ENCODE measurements at regions not wholly inside any gene's neighbourhood (a gene's known extent, or its start where the extent isn't known, plus 50 kb on each side); places are given as distances from the start of the nearest gene placed in this dataset.

DNA sequence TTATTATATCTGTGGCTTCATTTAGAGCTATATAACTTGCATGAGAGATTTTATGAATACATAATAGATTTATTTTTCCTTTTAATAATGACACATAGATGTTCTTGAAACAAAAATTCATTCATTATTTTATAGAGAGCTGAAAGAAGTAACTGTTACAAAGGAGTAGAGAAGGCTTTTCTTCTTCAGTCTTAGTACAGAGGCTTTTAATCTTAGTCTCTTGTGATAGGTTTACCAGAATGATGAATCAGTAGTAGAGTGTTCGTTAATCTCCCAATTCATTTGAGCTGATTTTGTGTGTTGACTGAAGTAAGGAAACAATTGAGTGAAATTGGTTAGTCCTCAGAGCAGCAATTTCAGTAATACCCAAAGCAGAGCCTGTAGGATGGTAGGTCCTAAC lies 1284.1 kb upstream of the ACO1 start:
- Mint-ChIP-seq H3K27ac (no peak overlapping the region), H3K27me3 (ENCODE audit: low read depth) (no peaks in the 10 kb centered on the region), H3K4me1 (no peaks in the 10 kb centered on the region), H3K36me3 (ENCODE audit: low read depth) (no peaks in the 10 kb centered on the region), H3K4me3 (no peak overlapping the region), H3K9me3 (no peaks in the 10 kb centered on the region)
- TF ChIP-seq, protein P1, sequence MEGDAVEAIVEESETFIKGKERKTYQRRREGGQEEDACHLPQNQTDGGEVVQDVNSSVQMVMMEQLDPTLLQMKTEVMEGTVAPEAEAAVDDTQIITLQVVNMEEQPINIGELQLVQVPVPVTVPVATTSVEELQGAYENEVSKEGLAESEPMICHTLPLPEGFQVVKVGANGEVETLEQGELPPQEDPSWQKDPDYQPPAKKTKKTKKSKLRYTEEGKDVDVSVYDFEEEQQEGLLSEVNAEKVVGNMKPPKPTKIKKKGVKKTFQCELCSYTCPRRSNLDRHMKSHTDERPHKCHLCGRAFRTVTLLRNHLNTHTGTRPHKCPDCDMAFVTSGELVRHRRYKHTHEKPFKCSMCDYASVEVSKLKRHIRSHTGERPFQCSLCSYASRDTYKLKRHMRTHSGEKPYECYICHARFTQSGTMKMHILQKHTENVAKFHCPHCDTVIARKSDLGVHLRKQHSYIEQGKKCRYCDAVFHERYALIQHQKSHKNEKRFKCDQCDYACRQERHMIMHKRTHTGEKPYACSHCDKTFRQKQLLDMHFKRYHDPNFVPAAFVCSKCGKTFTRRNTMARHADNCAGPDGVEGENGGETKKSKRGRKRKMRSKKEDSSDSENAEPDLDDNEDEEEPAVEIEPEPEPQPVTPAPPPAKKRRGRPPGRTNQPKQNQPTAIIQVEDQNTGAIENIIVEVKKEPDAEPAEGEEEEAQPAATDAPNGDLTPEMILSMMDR (IDR thresholded peaks at IDR 0.05; ENCODE audit: unreplicated experiment in 3 of 3) = no peak

DNA sequence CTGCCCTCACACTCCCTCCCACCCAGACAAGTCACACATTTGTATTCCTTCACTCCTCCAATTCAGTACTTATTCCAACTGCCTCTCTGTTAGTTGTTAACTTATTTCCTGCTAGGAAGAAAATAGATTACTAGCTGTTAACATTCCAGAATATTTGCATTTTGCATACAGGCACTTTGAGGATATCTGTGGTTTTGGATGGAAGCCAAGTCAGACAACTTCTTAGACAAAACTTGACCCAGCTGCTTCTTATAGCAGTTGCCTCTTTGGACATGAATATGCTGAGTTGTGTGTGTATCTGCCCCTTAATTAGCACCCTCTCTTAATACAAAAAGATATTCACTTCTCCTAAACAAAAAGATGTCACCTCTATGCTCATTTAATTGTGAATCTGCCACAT lies 1280.6 kb upstream of the ACO1 start:
- TF ChIP-seq, protein P1 (IDR thresholded peaks at IDR 0.05; ENCODE audit: unreplicated experiment in 3 of 3) = no peak
- H3K4me1 Mint-ChIP-seq = no peaks in the 10 kb centered on the region
- H3K27me3 Mint-ChIP-seq (ENCODE audit: low read depth) = no peaks in the 10 kb centered on the region
- H3K4me3 Mint-ChIP-seq = no peak overlapping the region
- no peaks in the 10 kb centered on the region for H3K36me3 Mint-ChIP-seq (ENCODE audit: low read depth)
- H3K9me3 Mint-ChIP-seq = no peaks in the 10 kb centered on the region
- H3K27ac Mint-ChIP-seq = no peak overlapping the region

DNA sequence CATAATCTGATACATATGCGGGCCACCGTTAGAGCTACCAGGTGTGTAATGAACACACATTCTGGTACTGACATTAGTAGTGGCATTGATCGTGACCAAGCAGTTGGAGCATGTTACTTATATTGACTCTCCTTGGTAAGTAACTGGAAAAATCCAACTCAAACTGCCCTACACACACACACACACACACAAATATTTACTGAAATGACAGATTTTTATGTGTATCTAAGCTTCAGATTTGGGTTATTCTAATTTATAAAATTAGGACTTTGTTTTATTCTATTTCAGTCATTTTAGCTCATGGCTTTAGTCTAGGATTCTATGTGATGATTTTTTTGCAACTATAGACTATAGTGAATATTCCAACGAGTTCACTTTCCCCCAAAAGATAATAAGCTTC lies 1280.2 kb upstream of the ACO1 start:
- H3K9me3 Mint-ChIP-seq = no peaks in the 10 kb centered on the region

DNA sequence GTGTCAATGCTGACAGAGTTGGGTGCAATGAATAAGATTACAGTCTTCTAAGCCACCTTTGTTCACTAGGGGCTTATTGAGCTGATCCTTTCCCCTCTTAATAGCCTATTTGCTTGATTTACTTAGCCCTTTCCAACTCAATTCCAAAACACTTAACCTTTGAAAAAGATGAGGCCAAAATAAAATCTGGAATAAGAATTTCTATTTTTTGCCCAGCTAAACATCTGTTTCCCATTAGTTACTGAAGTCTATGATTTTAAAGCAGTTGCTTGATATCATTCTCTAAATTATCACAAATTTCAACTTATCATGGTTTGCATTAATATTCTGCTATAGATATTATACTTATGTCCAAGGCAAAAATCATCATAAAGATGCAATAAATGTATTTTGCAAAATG lies 1272.0 kb upstream of the ACO1 start:
- TF ChIP-seq, protein P1 (IDR thresholded peaks at IDR 0.05; ENCODE audit: unreplicated experiment in 3 of 3) = no peak
- Mint-ChIP-seq H3K36me3 (ENCODE audit: low read depth) (no peaks in the 10 kb centered on the region), H3K4me3 (no peak overlapping the region), H3K27ac (no peak overlapping the region), H3K27me3 (ENCODE audit: low read depth) (no peaks in the 10 kb centered on the region), H3K9me3 (no peaks in the 10 kb centered on the region), H3K4me1 (no peaks in the 10 kb centered on the region)

More for the DNA sequence above, 1280.2 kb upstream of the ACO1 start:
- H3K27me3 Mint-ChIP-seq (ENCODE audit: low read depth) = no peaks in the 10 kb centered on the region
- no peaks in the 10 kb centered on the region for H3K4me1 Mint-ChIP-seq
- TF ChIP-seq, protein P1 (IDR thresholded peaks at IDR 0.05; ENCODE audit: unreplicated experiment in 3 of 3) = no peak
- no peak overlapping the region for H3K4me3 Mint-ChIP-seq
- H3K27ac Mint-ChIP-seq = no peak overlapping the region
- no peaks in the 10 kb centered on the region for H3K36me3 Mint-ChIP-seq (ENCODE audit: low read depth)

DNA sequence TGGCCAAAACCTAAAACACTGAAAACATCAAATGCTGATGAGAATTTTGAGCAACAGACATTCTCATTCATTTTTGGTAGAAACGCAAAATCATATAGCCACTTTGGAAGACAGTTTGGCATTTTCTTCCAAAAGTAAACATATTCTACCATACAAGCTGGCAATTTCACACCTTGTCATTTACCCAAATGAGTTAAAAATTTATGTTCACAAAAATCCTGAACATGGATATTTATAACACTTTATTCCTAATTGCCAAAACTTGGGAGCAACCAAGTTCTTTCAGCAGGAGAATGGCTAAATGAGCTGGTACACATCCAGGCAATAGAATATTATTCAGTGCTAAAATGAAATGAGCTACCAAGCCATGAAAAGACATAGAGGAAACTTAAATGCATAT lies 1270.1 kb upstream of the ACO1 start:
- no peaks in the 10 kb centered on the region for H3K4me1 Mint-ChIP-seq
- H3K27me3 Mint-ChIP-seq (ENCODE audit: low read depth) = no peaks in the 10 kb centered on the region
- H3K36me3 Mint-ChIP-seq (ENCODE audit: low read depth) = no peaks in the 10 kb centered on the region
- TF ChIP-seq, protein P1 (IDR thresholded peaks at IDR 0.05; ENCODE audit: unreplicated experiment in 3 of 3) = no peak
- H3K9me3 Mint-ChIP-seq = no peaks in the 10 kb centered on the region
- no peak overlapping the region for H3K27ac Mint-ChIP-seq
- no peak overlapping the region for H3K4me3 Mint-ChIP-seq

DNA sequence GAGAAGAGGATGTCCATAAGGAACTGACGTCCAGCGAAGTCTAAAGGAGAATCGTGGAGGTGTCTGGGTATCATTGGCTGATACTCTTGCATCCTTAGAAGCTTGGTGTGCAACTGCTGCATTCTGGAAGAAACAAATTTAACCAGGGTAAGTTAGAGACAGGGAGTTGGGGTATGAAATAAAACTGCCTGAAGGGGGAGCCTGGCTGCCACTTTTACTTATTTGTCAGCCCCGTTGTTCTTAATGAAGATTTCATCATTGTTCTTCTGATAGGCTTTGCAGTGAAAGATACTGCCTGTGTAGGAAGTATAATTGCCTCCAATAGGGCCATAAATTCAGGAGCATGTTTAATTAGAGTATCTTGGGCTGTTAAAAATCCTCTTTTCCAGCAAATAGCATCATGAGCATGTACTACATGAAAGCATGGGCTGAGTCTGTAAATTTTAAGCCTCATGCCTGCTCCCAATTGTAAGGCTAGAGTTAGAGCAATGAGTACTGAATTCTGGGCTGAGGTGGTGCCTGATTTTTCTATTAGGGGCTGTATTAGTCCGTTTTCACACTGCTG lies 1264.5 kb upstream of the ACO1 start:
- Mint-ChIP-seq H3K4me3 (no peak overlapping the region), H3K9me3 (peaks cover 12% of the 10 kb centered on the region), H3K4me1 (no peaks in the 10 kb centered on the region), H3K27ac (no peak overlapping the region), H3K27me3 (ENCODE audit: low read depth) (no peaks in the 10 kb centered on the region), H3K36me3 (ENCODE audit: low read depth) (no peaks in the 10 kb centered on the region)
- TF ChIP-seq, protein P1 (IDR thresholded peaks at IDR 0.05; ENCODE audit: unreplicated experiment in 3 of 3) = peak; percentile 35 to 39 (median 36)
